Mammary epithelial cell (primary cell): ENCODE measurements at regions not wholly inside any gene's neighbourhood (a gene's known extent, or its start where the extent isn't known, plus 50 kb on each side); places are given as distances from the start of the nearest gene placed in this dataset.
A peak's percentile ranks its signal among the peaks of the same experiment; 100 is the strongest.

Experiments
- CTCF ChIP-seq, 2 donors: IDR thresholded peaks in 1 of 2; conservative IDR thresholded peaks in 1 of 2; 2 replicates each; pipeline ENCODE4 v1.5.1; 2011 to 2012; ENCODE audit warnings: inconsistent platforms in 2 of 2, low read length in 2 of 2, mild to moderate bottlenecking in 2 of 2, control low read depth in 1 of 2, low read depth in 1 of 2; ENCODE audit not compliant: insufficient read depth in 1 of 2; ENCODE audit errors: extremely low read depth in 1 of 2
- EZH2 ChIP-seq: IDR thresholded peaks from 2 replicates; pipeline ENCODE4 v1.6.1; 2012; ENCODE audit warnings: low read length, inconsistent platforms, borderline replicate concordance

- TF ChIP-seq CTCF (conservative IDR thresholded peaks at IDR 0.05 in 1 of 2, IDR thresholded peaks at IDR 0.05 in 1 of 2; ENCODE audit: extremely low read depth in 1 of 2, insufficient read depth in 1 of 2, low read depth in 1 of 2, low read length in 2 of 2) (peak; percentile 84 to 94), EZH2 (no peak)
These were observed 580.2 kb downstream of the ETNK1 start for GRCh38 chr12:23204933-23205778.
